Femur (tissue), 1 donor: ENCODE measurements at regions not wholly inside any gene's neighbourhood (a gene's known extent, or its start where the extent isn't known, plus 50 kb on each side); places are given as distances from the start of the nearest gene placed in this dataset.
"Not testable (repeated sequence)": the region's sequence is repeated elsewhere in the genome, so short reads cannot be mapped to it uniquely, and the experiment has no call there.

Experiments
- DNase-seq: peaks from one replicate; pipeline ENCODE4 v3.0.0-alpha.2; 2017

GRCh38 chr18:5717256-5717655, 173.5 kb upstream of the EPB41L3 start:
- DNase-seq = no peak

GRCh38 chr18:5710676-5711075, 166.9 kb upstream of the EPB41L3 start:
- DNase-seq = no peak

- DNase-seq = no peak
These were observed 166.4 kb upstream of the EPB41L3 start for GRCh38 chr18:5710235-5710634.

- no peak for DNase-seq
These were observed 165.8 kb upstream of the EPB41L3 start for GRCh38 chr18:5709476-5710095.

- no peak for DNase-seq
These were observed 163.8 kb upstream of the EPB41L3 start for GRCh38 chr18:5707586-5707985.

- no peak for DNase-seq
These were observed 161.6 kb upstream of the EPB41L3 start for GRCh38 chr18:5705393-5705792.

- no peak for DNase-seq
These were observed 161.1 kb upstream of the EPB41L3 start for GRCh38 chr18:5704847-5705246.

- not testable (repeated sequence) for DNase-seq
These were observed 158.2 kb upstream of the EPB41L3 start for GRCh38 chr18:5702016-5702415.

- DNase-seq = peak; percentile 39
These were observed 150.0 kb upstream of the EPB41L3 start for GRCh38 chr18:5693699-5694294.

GRCh38 chr18:5678779-5679406, 135.1 kb upstream of the EPB41L3 start:
- DNase-seq = no peak

GRCh38 chr18:5678278-5678677, 134.5 kb upstream of the EPB41L3 start:
- no peak for DNase-seq

- DNase-seq = no peak
These were observed 129.8 kb upstream of the EPB41L3 start for GRCh38 chr18:5673616-5674015.

- DNase-seq = no peak
These were observed 125.8 kb upstream of the EPB41L3 start for GRCh38 chr18:5669585-5669984.

- no peak for DNase-seq
These were observed 124.4 kb upstream of the EPB41L3 start for GRCh38 chr18:5668087-5668715.

- DNase-seq = no peak
These were observed 123.6 kb upstream of the EPB41L3 start for GRCh38 chr18:5667356-5667755.

- no peak for DNase-seq
These were observed 118.8 kb upstream of the EPB41L3 start for GRCh38 chr18:5662586-5663090.

- no peak for DNase-seq
These were observed 117.4 kb upstream of the EPB41L3 start for GRCh38 chr18:5661179-5661578.

GRCh38 chr18:5653802-5654201, 110.0 kb upstream of the EPB41L3 start:
- DNase-seq = no peak

GRCh38 chr18:5651736-5652135, 107.9 kb upstream of the EPB41L3 start:
- DNase-seq = no peak

GRCh38 chr18:5649439-5649838, 105.6 kb upstream of the EPB41L3 start:
- DNase-seq = no peak

- no peak for DNase-seq
These were observed 102.9 kb upstream of the EPB41L3 start for GRCh38 chr18:5646739-5647138.

GRCh38 chr18:5643288-5643687, 99.5 kb upstream of the EPB41L3 start:
- no peak for DNase-seq

- DNase-seq = no peak
These were observed 97.1 kb upstream of the EPB41L3 start for GRCh38 chr18:5640939-5641338.

GRCh38 chr18:5639131-5639530, 95.3 kb upstream of the EPB41L3 start:
- DNase-seq = no peak
